Activated effector memory CD4-positive, alpha-beta T cell treated with Interleukin-2 at 50 U/mL for 16 hours (primary cell): ENCODE measurements at regions not wholly inside any gene's neighbourhood (a gene's known extent, or its start where the extent isn't known, plus 50 kb on each side); places are given as distances from the start of the nearest gene placed in this dataset.

Experiments
- DNase-seq: peaks from one replicate; pipeline ENCODE4 v3.0.0-alpha.2; 2020

GRCh38 chr14:34122081-34122480 lies 171.2 kb upstream of the EGLN3 start:
- no peak for DNase-seq

GRCh38 chr14:34120185-34120977 lies 169.5 kb upstream of the EGLN3 start:
- DNase-seq, result no peak

- no peak for DNase-seq
Observed at GRCh38 chr14:34119107-34119858, 168.4 kb upstream of the EGLN3 start.

- no peak for DNase-seq
Observed at GRCh38 chr14:34113991-34114390, 163.1 kb upstream of the EGLN3 start.

- DNase-seq, result no peak
Observed at GRCh38 chr14:34113005-34113511, 162.2 kb upstream of the EGLN3 start.

GRCh38 chr14:34111953-34112352 lies 161.1 kb upstream of the EGLN3 start:
- DNase-seq, result no peak

- no peak for DNase-seq
Observed at GRCh38 chr14:34111505-34111904, 160.6 kb upstream of the EGLN3 start.

GRCh38 chr14:34110531-34110930 lies 159.7 kb upstream of the EGLN3 start:
- DNase-seq, result no peak

GRCh38 chr14:34107441-34107840 lies 156.6 kb upstream of the EGLN3 start:
- no peak for DNase-seq

- DNase-seq, result no peak
Observed at GRCh38 chr14:34106310-34106709, 155.4 kb upstream of the EGLN3 start.

- DNase-seq, result no peak
Observed at GRCh38 chr14:34104489-34105397, 153.9 kb upstream of the EGLN3 start.

GRCh38 chr14:34103176-34103575 lies 152.3 kb upstream of the EGLN3 start:
- DNase-seq, result no peak

- DNase-seq, result no peak
Observed at GRCh38 chr14:34099635-34100034, 148.8 kb upstream of the EGLN3 start.

- DNase-seq, result no peak
Observed at GRCh38 chr14:34098985-34099349, 148.1 kb upstream of the EGLN3 start.

GRCh38 chr14:34098045-34098984 lies 147.4 kb upstream of the EGLN3 start:
- DNase-seq, result peak; percentile 8

- DNase-seq, result no peak
Observed at GRCh38 chr14:34097644-34098043, 146.8 kb upstream of the EGLN3 start.

GRCh38 chr14:34094384-34094783 lies 143.5 kb upstream of the EGLN3 start:
- no peak for DNase-seq

GRCh38 chr14:34093883-34094282 lies 143.0 kb upstream of the EGLN3 start:
- no peak for DNase-seq

GRCh38 chr14:34090451-34090850 lies 139.6 kb upstream of the EGLN3 start:
- DNase-seq, result no peak

- no peak for DNase-seq
Observed at GRCh38 chr14:34088914-34089313, 138.0 kb upstream of the EGLN3 start.

- DNase-seq, result no peak
Observed at GRCh38 chr14:34087571-34087970, 136.7 kb upstream of the EGLN3 start.

GRCh38 chr14:34086223-34086757 lies 135.4 kb upstream of the EGLN3 start:
- DNase-seq, result no peak
